Stimulated activated CD8-positive, alpha-beta memory T cell treated with anti-CD3 and anti-CD28 coated beads, Interleukin-15, amount 100 ng/mL, for 1 hour (primary cell): ENCODE measurements at regions not wholly inside any gene's neighbourhood (a gene's known extent, or its start where the extent isn't known, plus 50 kb on each side); places are given as distances from the start of the nearest gene placed in this dataset.

Experiments used
- DNase-seq: peaks from one replicate; pipeline ENCODE4 v3.0.0-alpha.2; 2020; ENCODE audit warnings: low read depth

- no peak for DNase-seq
These were observed 50.8 kb upstream of the PDZD8 start for GRCh38 chr10:117425974-117426566.

- DNase-seq: no peak
These were observed 49.8 kb upstream of the PDZD8 start for GRCh38 chr10:117424883-117425649.
